Upper lobe of left lung (tissue), 6 donors: ENCODE measurements at regions not wholly inside any gene's neighbourhood (a gene's known extent, or its start where the extent isn't known, plus 50 kb on each side); places are given as distances from the start of the nearest gene placed in this dataset.

Experiments
- ATAC-seq, 2 donors: fragments of 200-7000 bp; cut with Tn5 transposase; one replicate each; pipeline ENCODE4 v1.9.1; 2022; ENCODE audit warnings: mild to moderate bottlenecking in 2 of 2, moderate library complexity in 2 of 2; ENCODE audit not compliant: low FRiP score in 2 of 2
- DNase-seq, 2 donors: peaks; one replicate each; pipeline ENCODE4 v3.0.0-alpha.2; 2019 to 2020
- H3K27ac ChIP-seq, 4 donors: fragments of 200-600 bp; sonication (generic); one replicate each; pipeline ENCODE4 v1.5.1; 2016 to 2019
- H3K27me3 ChIP-seq, 4 donors: fragments of 200-600 bp; sonication (generic); one replicate each; pipeline ENCODE4 v1.5.1; 2017 to 2019
- H3K36me3 ChIP-seq, 4 donors: fragments of 200-600 bp; sonication (generic); one replicate each; pipeline ENCODE4 v1.5.1; 2016 to 2019
- H3K4me1 ChIP-seq, 4 donors: fragments of 200-600 bp; sonication (generic); one replicate each; pipeline ENCODE4 v1.5.1; 2018 to 2019
- H3K4me3 ChIP-seq, 4 donors: fragments of 200-600 bp; sonication (generic); one replicate each; pipeline ENCODE4 v1.5.1; 2017 to 2019; ENCODE audit warnings: mild to moderate bottlenecking in 2 of 4, moderate library complexity in 1 of 4
- H3K9me3 ChIP-seq, 4 donors: fragments of 200-600 bp; sonication (generic); one replicate each; pipeline ENCODE4 v1.5.1; 2018 to 2019
- EP300 ChIP-seq, 4 donors: sonication (generic); formaldehyde crosslinking; IDR thresholded peaks; one replicate each; pipeline ENCODE4 v1.5.1; 2017; ENCODE audit warnings: antibody characterized with exemption in 4 of 4, control low read depth in 2 of 4
- POLR2A ChIP-seq, 4 donors: fragments of 450-650 bp; IDR thresholded peaks; one replicate each; pipeline ENCODE4 v1.5.1; 2016 to 2017; ENCODE audit warnings: antibody characterized with exemption in 4 of 4, mild to moderate bottlenecking in 2 of 4
- POLR2AphosphoS5 ChIP-seq, 2 donors: sonication (generic); formaldehyde crosslinking; IDR thresholded peaks; one replicate each; pipeline ENCODE4 v1.5.1; 2017; ENCODE audit warnings: antibody characterized with exemption in 2 of 2
- WGBS, 2 donors: methylation state at CpG; one replicate each; pipeline ENCODE4 v1.1.5; 2017 to 2018; 5-methylcytosine and 5-hydroxymethylcytosine counted together
- TF ChIP-seq, protein P1 (sequence below), 6 experiments: fragments of 450-650 bp in 4 of 6; fragments of 200-600 bp in 2 of 6; sonication (generic) in 2 of 6; IDR thresholded peaks; one replicate each; pipeline ENCODE4 v1.5.1; 2016 to 2019; ENCODE audit warnings: antibody characterized with exemption in 6 of 6
- donor health status: DM: no; HTN: no; CAD: no; lungs with moderate emphysema.
- donor health status: DM: no; HTN: yes; CAD: no; lungs with severe emphysema.

- no peak overlapping the region for H3K4me3 ChIP-seq
- no peaks in the 10 kb centered on the region for H3K4me1 ChIP-seq
- DNase-seq (no peak), ATAC-seq (no peak)
- no peak overlapping the region for H3K27ac ChIP-seq
- no peaks in the 10 kb centered on the region for H3K27me3 ChIP-seq
- H3K36me3 ChIP-seq, result no peaks in the 10 kb centered on the region
- 8 to 44% methylated on average over 1 of the region's 1 CpG for WGBS, 2 donors
- peaks cover 0 to 11% (median 0%) of the 10 kb centered on the region in 4 donors for H3K9me3 ChIP-seq
- TF ChIP-seq POLR2A (IDR thresholded peaks at IDR 0.05), result no peak
- TF ChIP-seq, protein P1, sequence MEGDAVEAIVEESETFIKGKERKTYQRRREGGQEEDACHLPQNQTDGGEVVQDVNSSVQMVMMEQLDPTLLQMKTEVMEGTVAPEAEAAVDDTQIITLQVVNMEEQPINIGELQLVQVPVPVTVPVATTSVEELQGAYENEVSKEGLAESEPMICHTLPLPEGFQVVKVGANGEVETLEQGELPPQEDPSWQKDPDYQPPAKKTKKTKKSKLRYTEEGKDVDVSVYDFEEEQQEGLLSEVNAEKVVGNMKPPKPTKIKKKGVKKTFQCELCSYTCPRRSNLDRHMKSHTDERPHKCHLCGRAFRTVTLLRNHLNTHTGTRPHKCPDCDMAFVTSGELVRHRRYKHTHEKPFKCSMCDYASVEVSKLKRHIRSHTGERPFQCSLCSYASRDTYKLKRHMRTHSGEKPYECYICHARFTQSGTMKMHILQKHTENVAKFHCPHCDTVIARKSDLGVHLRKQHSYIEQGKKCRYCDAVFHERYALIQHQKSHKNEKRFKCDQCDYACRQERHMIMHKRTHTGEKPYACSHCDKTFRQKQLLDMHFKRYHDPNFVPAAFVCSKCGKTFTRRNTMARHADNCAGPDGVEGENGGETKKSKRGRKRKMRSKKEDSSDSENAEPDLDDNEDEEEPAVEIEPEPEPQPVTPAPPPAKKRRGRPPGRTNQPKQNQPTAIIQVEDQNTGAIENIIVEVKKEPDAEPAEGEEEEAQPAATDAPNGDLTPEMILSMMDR (IDR thresholded peaks at IDR 0.05), result no peak
- TF ChIP-seq POLR2AphosphoS5 (IDR thresholded peaks at IDR 0.05), result no peak
- TF ChIP-seq EP300 (IDR thresholded peaks at IDR 0.05), result no peak
These were observed 134.2 kb downstream of the CBLN2 start for GRCh38 chr18:72409903-72410302.

DNA sequence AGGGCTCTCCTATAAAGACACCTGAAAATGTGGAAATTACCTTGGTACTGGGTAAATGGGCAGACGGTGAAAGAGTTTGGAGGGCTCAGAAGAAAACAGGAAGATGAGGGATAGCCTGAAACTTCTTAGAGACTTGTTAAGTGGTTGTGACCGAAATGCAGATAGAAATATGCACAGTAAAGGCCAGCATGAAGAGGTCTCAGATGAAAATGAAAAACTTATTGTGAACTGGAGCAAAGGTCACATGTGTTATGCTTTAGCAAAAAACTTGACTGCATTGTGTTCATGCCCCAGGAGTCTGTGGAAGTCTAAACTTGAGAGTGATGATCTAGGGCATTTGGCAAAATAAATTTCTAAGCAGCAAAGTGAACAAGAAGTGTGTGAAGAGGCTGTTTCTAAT is 137.1 kb downstream of the CBLN2 start:
- H3K36me3 ChIP-seq, result no peaks in the 10 kb centered on the region
- WGBS, 2 donors, result 82 to 90% methylated on average over 2 of the region's 2 CpGs
- H3K27ac ChIP-seq, result no peak overlapping the region
- ATAC-seq, result no peak
- TF ChIP-seq EP300 (IDR thresholded peaks at IDR 0.05), result no peak
- TF ChIP-seq POLR2A (IDR thresholded peaks at IDR 0.05), result no peak
- TF ChIP-seq, protein P1 (IDR thresholded peaks at IDR 0.05), result no peak
- TF ChIP-seq POLR2AphosphoS5 (IDR thresholded peaks at IDR 0.05), result no peak
- no peak for DNase-seq
- H3K4me3 ChIP-seq, result no peak overlapping the region
- H3K4me1 ChIP-seq, result no peaks in the 10 kb centered on the region
- peaks cover 0 to 11% (median 0%) of the 10 kb centered on the region in 4 donors for H3K9me3 ChIP-seq
- H3K27me3 ChIP-seq, result no peaks in the 10 kb centered on the region

- ATAC-seq (no peak), DNase-seq (no peak)
- 19 to 53% methylated on average over 1 of the region's 1 CpG for WGBS, 2 donors
- Histone ChIP-seq H3K4me3 (no peak overlapping the region), H3K27ac (no peak overlapping the region), H3K9me3 (peaks cover 0 to 6% (median 0%) of the 10 kb centered on the region in 4 donors), H3K4me1 (no peaks in the 10 kb centered on the region), H3K27me3 (no peaks in the 10 kb centered on the region), H3K36me3 (no peaks in the 10 kb centered on the region)
- TF ChIP-seq POLR2A (IDR thresholded peaks at IDR 0.05), result no peak
- TF ChIP-seq, protein P1 (IDR thresholded peaks at IDR 0.05), result no peak
- TF ChIP-seq EP300 (IDR thresholded peaks at IDR 0.05), result no peak
- TF ChIP-seq POLR2AphosphoS5 (IDR thresholded peaks at IDR 0.05), result no peak
These were observed 152.2 kb downstream of the CBLN2 start for GRCh38 chr18:72391951-72392350.

GRCh38 chr18:72391427-72391826 is 152.7 kb downstream of the CBLN2 start:
- Histone ChIP-seq H3K36me3 (no peaks in the 10 kb centered on the region), H3K4me1 (no peaks in the 10 kb centered on the region), H3K4me3 (no peak overlapping the region), H3K9me3 (peaks cover 0 to 6% (median 0%) of the 10 kb centered on the region in 4 donors), H3K27ac (no peak overlapping the region), H3K27me3 (no peaks in the 10 kb centered on the region)
- no peak for DNase-seq
- TF ChIP-seq EP300 (IDR thresholded peaks at IDR 0.05) (no peak), POLR2AphosphoS5 (IDR thresholded peaks at IDR 0.05) (no peak), POLR2A (IDR thresholded peaks at IDR 0.05) (no peak)
- TF ChIP-seq, protein P1 (IDR thresholded peaks at IDR 0.05), result no peak
- no peak for ATAC-seq
- 89 to 93% methylated on average over 4 of the region's 4 CpGs for WGBS, 2 donors

DNA sequence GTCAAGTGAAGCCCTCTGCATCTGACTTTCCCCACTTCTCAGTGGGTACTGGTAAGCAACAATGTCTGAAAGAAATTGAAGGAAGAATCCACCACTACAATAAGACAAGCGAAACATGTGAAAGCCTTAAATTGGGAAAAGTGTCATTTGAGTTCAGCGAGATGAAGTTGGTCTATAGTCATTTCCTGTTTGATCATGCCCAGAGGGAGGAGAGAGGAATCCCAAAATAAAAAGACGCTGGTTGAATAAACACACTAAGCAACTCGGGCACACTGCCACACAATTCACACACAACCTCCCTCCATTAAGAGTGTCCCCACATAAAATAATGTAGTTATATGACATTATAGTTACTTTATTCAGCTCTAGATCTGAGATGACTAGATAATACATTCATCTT is 166.1 kb downstream of the CBLN2 start:
- Histone ChIP-seq H3K9me3 (no peaks in the 10 kb centered on the region), H3K4me1 (no peaks in the 10 kb centered on the region), H3K4me3 (no peak overlapping the region), H3K36me3 (no peaks in the 10 kb centered on the region), H3K27me3 (no peaks in the 10 kb centered on the region), H3K27ac (no peak overlapping the region)
- 61 to 70% methylated on average over 4 of the region's 4 CpGs for WGBS, 2 donors
- DNase-seq (no peak), ATAC-seq (no peak)
- no peak for TF ChIP-seq POLR2AphosphoS5 (IDR thresholded peaks at IDR 0.05)
- TF ChIP-seq POLR2A (IDR thresholded peaks at IDR 0.05), result no peak
- TF ChIP-seq EP300 (IDR thresholded peaks at IDR 0.05), result no peak
- TF ChIP-seq, protein P1 (IDR thresholded peaks at IDR 0.05), result no peak
